Heart left ventricle (tissue), 13 donors: ENCODE measurements at regions not wholly inside any gene's neighbourhood (a gene's known extent, or its start where the extent isn't known, plus 50 kb on each side); places are given as distances from the start of the nearest gene placed in this dataset.

Experiments
- POLR2A ChIP-seq, 2 donors: fragments of 450-650 bp; IDR thresholded peaks; one replicate each; pipeline ENCODE4 v1.6.1; 2017; ENCODE audit warnings: antibody characterized with exemption in 2 of 2, mild to moderate bottlenecking in 2 of 2, moderate library complexity in 2 of 2
- TF ChIP-seq, protein P1 (sequence below), 12 donors: fragments of 200-600 bp; sonication (generic) in 4 of 12; IDR thresholded peaks; one replicate each; pipeline versions ENCODE4 v1.5.0 to v1.8.0; 2018 to 2022; ENCODE audit warnings: antibody characterized with exemption in 12 of 12, mild to moderate bottlenecking in 5 of 12
- donor health status: ischemic (EF 13 %, LVEDD 7.1; RV severe dilation, severe dysfunction).
- donor health status: DM: no; HTN: yes; CAD: no.
- donor health status: DM: no; HTN: no; CAD: no.
- donor health status: ischemic (EF 25% LVEDD 6.9; RV normal size, moderate dysfunction).
- donor health status: ischemic (EF 25% LVEDD 5.7; RV mildly dilated, moderate dysfunction).
- donor health status: ischemic (EF 35%, LVEDD 5.7; RV mildly dilated, moderate dysfunction).
- donor health status: nonischemic (EF 11% LVEDD 7.7; RV severe dilation, severe dysfunction).
- donor health status: DM: yes; HTN: yes; CAD: no.
- donor health status: PGD.
- donor health status: ischemic (EF 29% LVEDD 5.4; RV normal size, mild dysfunction).
- donor health status: nonischemic (EF 23%, LVEDD 6.1; RV moderate dilation, normal function).

- TF ChIP-seq, protein P1, sequence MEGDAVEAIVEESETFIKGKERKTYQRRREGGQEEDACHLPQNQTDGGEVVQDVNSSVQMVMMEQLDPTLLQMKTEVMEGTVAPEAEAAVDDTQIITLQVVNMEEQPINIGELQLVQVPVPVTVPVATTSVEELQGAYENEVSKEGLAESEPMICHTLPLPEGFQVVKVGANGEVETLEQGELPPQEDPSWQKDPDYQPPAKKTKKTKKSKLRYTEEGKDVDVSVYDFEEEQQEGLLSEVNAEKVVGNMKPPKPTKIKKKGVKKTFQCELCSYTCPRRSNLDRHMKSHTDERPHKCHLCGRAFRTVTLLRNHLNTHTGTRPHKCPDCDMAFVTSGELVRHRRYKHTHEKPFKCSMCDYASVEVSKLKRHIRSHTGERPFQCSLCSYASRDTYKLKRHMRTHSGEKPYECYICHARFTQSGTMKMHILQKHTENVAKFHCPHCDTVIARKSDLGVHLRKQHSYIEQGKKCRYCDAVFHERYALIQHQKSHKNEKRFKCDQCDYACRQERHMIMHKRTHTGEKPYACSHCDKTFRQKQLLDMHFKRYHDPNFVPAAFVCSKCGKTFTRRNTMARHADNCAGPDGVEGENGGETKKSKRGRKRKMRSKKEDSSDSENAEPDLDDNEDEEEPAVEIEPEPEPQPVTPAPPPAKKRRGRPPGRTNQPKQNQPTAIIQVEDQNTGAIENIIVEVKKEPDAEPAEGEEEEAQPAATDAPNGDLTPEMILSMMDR (IDR thresholded peaks at IDR 0.05), result no peak
- TF ChIP-seq POLR2A (IDR thresholded peaks at IDR 0.05), result no peak
Measured at GRCh38 chr18:66792466-66792865, 188.6 kb upstream of the CDH19 start.
